Upper lobe of right lung (tissue), 1 donor: ENCODE measurements at regions not wholly inside any gene's neighbourhood (a gene's known extent, or its start where the extent isn't known, plus 50 kb on each side); places are given as distances from the start of the nearest gene placed in this dataset.

Experiments
- ATAC-seq: fragments of 200-7000 bp; cut with Tn5 transposase; one replicate; pipeline ENCODE4 v1.9.1; 2020; ENCODE audit warnings: mild to moderate bottlenecking, moderate library complexity
- DNase-seq: peaks from one replicate; pipeline ENCODE4 v3.0.0-alpha.2; 2020
- H3K27ac ChIP-seq: fragments of 200-600 bp; one replicate; pipeline ENCODE4 v1.8.0; 2022
- H3K27me3 ChIP-seq: fragments of 200-600 bp; one replicate; pipeline ENCODE4 v1.8.0; 2022; ENCODE audit warnings: mild to moderate bottlenecking
- H3K36me3 ChIP-seq: fragments of 200-600 bp; one replicate; pipeline ENCODE4 v1.8.0; 2022
- H3K4me1 ChIP-seq: fragments of 200-600 bp; one replicate; pipeline ENCODE4 v1.8.0; 2022
- H3K4me3 ChIP-seq: fragments of 200-600 bp; one replicate; pipeline ENCODE4 v1.8.0; 2022; ENCODE audit warnings: mild to moderate bottlenecking
- H3K9me3 ChIP-seq: fragments of 200-600 bp; one replicate; pipeline ENCODE4 v1.8.0; 2022
- CTCF ChIP-seq: fragments of 200-600 bp; IDR thresholded peaks from one replicate; pipeline ENCODE4 v1.8.0; 2022; ENCODE audit warnings: antibody characterized with exemption
- intact Hi-C: fragments of 100-400 bp; cut with DNase I; formaldehyde crosslinking; loops from one replicate; pipeline ENCODE4 v1.11.0; 2022
- donor health status: DM: no; HTN: yes; CAD: no; lungs with severe emphysema.

- Histone ChIP-seq H3K27me3 (no peaks in the 10 kb centered on the region), H3K36me3 (no peaks in the 10 kb centered on the region), H3K4me3 (no peak overlapping the region), H3K4me1 (no peaks in the 10 kb centered on the region), H3K9me3 (no peaks in the 10 kb centered on the region), H3K27ac (no peak overlapping the region)
- DNase-seq (no peak), ATAC-seq (no peak)
- TF ChIP-seq CTCF, result no peak
- intact Hi-C loops, result no loop called here
Observed at GRCh38 chr10:107754814-107755213, 590.3 kb upstream of the SORCS1 start.

GRCh38 chr10:107749235-107749634, 584.7 kb upstream of the SORCS1 start:
- Histone ChIP-seq H3K4me1 (no peaks in the 10 kb centered on the region), H3K4me3 (no peak overlapping the region), H3K36me3 (no peaks in the 10 kb centered on the region), H3K27me3 (no peaks in the 10 kb centered on the region), H3K9me3 (no peaks in the 10 kb centered on the region), H3K27ac (no peak overlapping the region)
- DNase-seq (no peak), ATAC-seq (no peak)
- intact Hi-C loops, result no loop called here
- TF ChIP-seq CTCF, result no peak

GRCh38 chr10:107747851-107748250, 583.3 kb upstream of the SORCS1 start:
- intact Hi-C loops, result no loop called here
- no peaks in the 10 kb centered on the region for H3K9me3 ChIP-seq
- DNase-seq (no peak), ATAC-seq (no peak)
- no peak for TF ChIP-seq CTCF
- H3K36me3 ChIP-seq, result no peaks in the 10 kb centered on the region
- H3K27ac ChIP-seq, result no peak overlapping the region
- no peaks in the 10 kb centered on the region for H3K4me1 ChIP-seq
- H3K27me3 ChIP-seq, result no peaks in the 10 kb centered on the region
- no peak overlapping the region for H3K4me3 ChIP-seq

- DNase-seq (no peak), ATAC-seq (no peak)
- no peak for TF ChIP-seq CTCF
- Histone ChIP-seq H3K27ac (no peak overlapping the region), H3K4me3 (no peak overlapping the region), H3K9me3 (no peaks in the 10 kb centered on the region), H3K4me1 (no peaks in the 10 kb centered on the region), H3K27me3 (no peaks in the 10 kb centered on the region), H3K36me3 (no peaks in the 10 kb centered on the region)
- intact Hi-C loops, result no loop called here
Observed at GRCh38 chr10:107741971-107742370, 577.5 kb upstream of the SORCS1 start.

GRCh38 chr10:107740962-107741690, 576.6 kb upstream of the SORCS1 start:
- ATAC-seq (no peak), DNase-seq (no peak)
- no peaks in the 10 kb centered on the region for H3K27me3 ChIP-seq
- H3K27ac ChIP-seq, result no peak overlapping the region
- H3K4me1 ChIP-seq, result no peaks in the 10 kb centered on the region
- no peaks in the 10 kb centered on the region for H3K36me3 ChIP-seq
- H3K4me3 ChIP-seq, result no peak overlapping the region
- H3K9me3 ChIP-seq, result no peaks in the 10 kb centered on the region
- intact Hi-C loops, result no loop called here
- TF ChIP-seq CTCF, result no peak

- Histone ChIP-seq H3K27me3 (no peaks in the 10 kb centered on the region), H3K27ac (no peak overlapping the region), H3K36me3 (no peaks in the 10 kb centered on the region), H3K4me3 (no peak overlapping the region), H3K9me3 (peaks cover 3% of the 10 kb centered on the region), H3K4me1 (no peaks in the 10 kb centered on the region)
- ATAC-seq (no peak), DNase-seq (no peak)
- TF ChIP-seq CTCF, result no peak
- intact Hi-C loops, result no loop called here
Observed at GRCh38 chr10:107739951-107740350, 575.4 kb upstream of the SORCS1 start.
